H1 (cell line): ENCODE measurements at regions not wholly inside any gene's neighbourhood (a gene's known extent, or its start where the extent isn't known, plus 50 kb on each side); places are given as distances from the start of the nearest gene placed in this dataset.

ENCODE experiments used
- CTCF ChIA-PET: fragments of 300-600 bp; sonication (Branson Sonifier 250); formaldehyde crosslinking; loops from one replicate; lab custom pipeline; 2021; ENCODE audit not compliant: partially characterized antibody; lab: Charles Lee
- POLR2A ChIA-PET: fragments of 300-600 bp; sonication (Branson Sonifier 250); formaldehyde crosslinking; loops from one replicate; lab custom pipeline; 2021; ENCODE audit warnings: inconsistent platforms; ENCODE audit not compliant: partially characterized antibody; lab: Charles Lee
- DNase-seq, 2 experiments: peaks; one replicate each; pipeline versions ENCODE4 v3.0.0 to v3.0.0-alpha.2; 2010 to 2022; ENCODE audit warnings: low spot score in 2 of 2, low read depth in 1 of 2, mixed read lengths in 1 of 2
- FAIRE-seq: peaks from 2 replicates; lab custom pipeline; 2011; peaks lifted over from hg19 to GRCh38; lab: Jason Lieb, UNC
- H2AFZ ChIP-seq: 2 replicates; pipeline ENCODE4 v1.8.1; 2012; ENCODE audit warnings: low read length, inconsistent platforms
- H2AK5ac ChIP-seq: 2 replicates; pipeline ENCODE4 v1.6.1; 2013; ENCODE audit warnings: low read depth, low read length
- H2BK120ac ChIP-seq: replicated peaks from 2 replicates; pipeline ENCODE3; 2013; ENCODE audit warnings: low read depth, low read length, inconsistent platforms
- H2BK12ac ChIP-seq: 2 replicates; pipeline ENCODE4 v1.6.1; 2013; ENCODE audit warnings: low read depth, low read length
- H2BK15ac ChIP-seq: 2 replicates; pipeline ENCODE4 v1.6.1; 2013; ENCODE audit warnings: low read length
- H2BK20ac ChIP-seq: 2 replicates; pipeline ENCODE4 v1.6.1; 2013; ENCODE audit warnings: low read length
- H2BK5ac ChIP-seq: 2 replicates; pipeline ENCODE4 v1.6.1; 2013; ENCODE audit warnings: low read depth, low read length
- H3K14ac ChIP-seq: 2 replicates; pipeline ENCODE4 v1.6.1; 2013; ENCODE audit warnings: inconsistent platforms; ENCODE audit not compliant: insufficient read length
- H3K18ac ChIP-seq: 2 replicates; pipeline ENCODE4 v1.6.1; 2013; ENCODE audit warnings: low read length; ENCODE audit errors: extremely low read depth
- H3K23ac ChIP-seq: 2 replicates; pipeline ENCODE4 v1.6.1; 2013; ENCODE audit warnings: inconsistent platforms; ENCODE audit not compliant: insufficient read length
- H3K23me2 ChIP-seq: 2 replicates; pipeline ENCODE4 v1.6.1; 2013; ENCODE audit warnings: low read depth, low read length
- H3K27ac ChIP-seq: 2 replicates; pipeline ENCODE4 v1.6.1; 2011; ENCODE audit warnings: low read depth, low read length, inconsistent platforms
- H3K27me3 ChIP-seq, 4 experiments: replicated peaks in 1 of 4; 1 replicate in 1 of 4; 2 replicates in 3 of 4; pipeline versions ENCODE4 v1.6.1 to v1.8.1; 2011 to 2013; ENCODE audit warnings: low read length in 3 of 4, mild to moderate bottlenecking in 3 of 4, inconsistent platforms in 2 of 4, mixed read lengths in 2 of 4, moderate library complexity in 1 of 4; ENCODE audit not compliant: control insufficient read depth in 3 of 4, insufficient read depth in 3 of 4; ENCODE audit errors: extremely low read depth in 1 of 4
- H3K36me3 ChIP-seq, 4 experiments: 2 replicates each; pipeline versions ENCODE4 v1.6.1 to v1.8.1; 2011 to 2013; ENCODE audit warnings: mild to moderate bottlenecking in 4 of 4, low read length in 3 of 4, moderate library complexity in 2 of 4, control low read depth in 1 of 4, inconsistent platforms in 1 of 4; ENCODE audit not compliant: insufficient read depth in 4 of 4, control insufficient read depth in 2 of 4
- H3K4ac ChIP-seq: replicated peaks from 2 replicates; pipeline ENCODE3; 2013; ENCODE audit warnings: low read length, low read depth, mixed read lengths, inconsistent platforms; ENCODE audit not compliant: insufficient read length
- H3K4me1 ChIP-seq, 4 experiments: replicated peaks in 1 of 4; 1 replicate in 1 of 4; 2 replicates in 3 of 4; pipeline versions ENCODE4 v1.6.1 to v1.8.1; 2011 to 2013; ENCODE audit warnings: low read length in 3 of 4, inconsistent platforms in 2 of 4, mixed read lengths in 1 of 4; ENCODE audit not compliant: insufficient read depth in 4 of 4, control insufficient read depth in 3 of 4
- H3K4me2 ChIP-seq, 2 experiments: 2 replicates each; pipeline versions ENCODE4 v1.6.1 to v1.8.1; 2011 to 2013; ENCODE audit warnings: low read depth in 2 of 2, low read length in 2 of 2, control low read depth in 1 of 2, inconsistent platforms in 1 of 2, mild to moderate bottlenecking in 1 of 2; ENCODE audit not compliant: insufficient read depth in 1 of 2
- H3K4me3 ChIP-seq, 4 experiments: fragments of 200-600, 300-600 bp in 1 of 4; sonication (generic), shearing (Covaris generic), sonication (Bioruptor Twin) in 1 of 4; 2 replicates each; pipeline versions ENCODE4 v1.5.1 to v1.8.1; 2011 to 2016; ENCODE audit warnings: low read length in 4 of 4, low read depth in 3 of 4, control low read depth in 2 of 4, inconsistent platforms in 2 of 4, mild to moderate bottlenecking in 2 of 4, mixed read lengths in 1 of 4, moderate library complexity in 1 of 4; ENCODE audit not compliant: insufficient read depth in 2 of 4; ENCODE audit errors: extremely low read depth in 1 of 4
- H3K56ac ChIP-seq: replicated peaks from 2 replicates; pipeline ENCODE3; 2013; ENCODE audit warnings: low read depth, mild to moderate bottlenecking, mixed read lengths, low read length, inconsistent platforms; ENCODE audit not compliant: insufficient read length
- H3K79me1 ChIP-seq: 2 replicates; pipeline ENCODE4 v1.6.1; 2013; ENCODE audit warnings: low read depth, low read length, control low read depth
- H3K79me2 ChIP-seq, 2 experiments: 2 replicates each; pipeline versions ENCODE4 v1.6.1 to v1.8.1; 2012 to 2013; ENCODE audit warnings: low read length in 2 of 2, mild to moderate bottlenecking in 2 of 2, inconsistent platforms in 1 of 2; ENCODE audit not compliant: insufficient read depth in 2 of 2, control insufficient read depth in 1 of 2
- H3K9ac ChIP-seq, 4 experiments: replicated peaks in 1 of 4; 1 replicate in 1 of 4; 2 replicates in 3 of 4; pipeline versions ENCODE4 v1.6.1 to v1.8.1; 2011 to 2013; ENCODE audit warnings: low read depth in 3 of 4, low read length in 3 of 4, control low read depth in 2 of 4, mild to moderate bottlenecking in 2 of 4, moderate library complexity in 2 of 4, inconsistent platforms in 1 of 4; ENCODE audit errors: extremely low read depth in 1 of 4
- H3K9me3 ChIP-seq, 2 experiments: 2 replicates each; pipeline versions ENCODE4 v1.6.1 to v1.8.1; 2012 to 2013; ENCODE audit warnings: mild to moderate bottlenecking in 2 of 2, moderate library complexity in 2 of 2, control low read depth in 1 of 2, inconsistent platforms in 1 of 2, low read depth in 1 of 2, low read length in 1 of 2, mixed read lengths in 1 of 2; ENCODE audit not compliant: insufficient read depth in 2 of 2
- H4K20me1 ChIP-seq, 2 experiments: replicated peaks in 1 of 2; 2 replicates each; pipeline versions ENCODE3 to v1.8.1; 2011 to 2013; ENCODE audit warnings: inconsistent platforms in 2 of 2, low read length in 2 of 2, mild to moderate bottlenecking in 1 of 2; ENCODE audit not compliant: insufficient read depth in 2 of 2, control insufficient read depth in 1 of 2
- H4K5ac ChIP-seq: 2 replicates; pipeline ENCODE4 v1.6.1; 2013; ENCODE audit warnings: low read length, low read depth, mixed read lengths, inconsistent platforms; ENCODE audit not compliant: insufficient read length
- H4K8ac ChIP-seq: 2 replicates; pipeline ENCODE4 v1.8.0; 2013; ENCODE audit warnings: mild to moderate bottlenecking, moderate library complexity, low read length, inconsistent platforms; ENCODE audit not compliant: insufficient read depth; ENCODE audit errors: extremely low read depth
- H4K91ac ChIP-seq: replicated peaks from 2 replicates; pipeline ENCODE3; 2013; ENCODE audit warnings: low read length, mixed read lengths, inconsistent platforms; ENCODE audit not compliant: insufficient read length
- CHD1 ChIP-seq: IDR thresholded peaks from 2 replicates; pipeline ENCODE4 v1.6.1; 2012; ENCODE audit warnings: low read depth, low read length, improper control_type of control experiment
- EP300 ChIP-seq, 2 experiments: IDR thresholded peaks; 1 replicate in 1 of 2; 2 replicates in 1 of 2; pipeline ENCODE4 v1.6.1; 2011 to 2012; ENCODE audit warnings: low read depth in 2 of 2, low read length in 2 of 2, mild to moderate bottlenecking in 2 of 2, borderline replicate concordance in 1 of 2, inconsistent platforms in 1 of 2, moderate library complexity in 1 of 2
- GTF2F1 ChIP-seq: IDR thresholded peaks from 2 replicates; pipeline ENCODE4 v1.6.1; 2012; ENCODE audit warnings: low read depth, low read length, improper control_type of control experiment, borderline replicate concordance
- KDM5A ChIP-seq: fragments of 200-600 bp; IDR thresholded peaks from 2 replicates; pipeline ENCODE4 v1.7.1; 2012; ENCODE audit warnings: mild to moderate bottlenecking, low read length, inconsistent platforms, mixed read lengths
- POLR2A ChIP-seq, 2 experiments: IDR thresholded peaks; 1 replicate in 1 of 2; 2 replicates in 1 of 2; pipeline ENCODE4 v1.6.1; 2011; ENCODE audit warnings: low read depth in 2 of 2, low read length in 2 of 2, mild to moderate bottlenecking in 2 of 2; ENCODE audit errors: control extremely low read depth in 1 of 2
- POLR2AphosphoS5 ChIP-seq: IDR thresholded peaks from 2 replicates; pipeline ENCODE4 v1.6.1; 2011; ENCODE audit warnings: low read depth, low read length
- POU5F1 ChIP-seq: IDR thresholded peaks from 2 replicates; pipeline ENCODE4 v1.6.1; 2011; ENCODE audit warnings: low read depth, mild to moderate bottlenecking, low read length, moderate library complexity
- RBBP5 ChIP-seq: IDR thresholded peaks from 2 replicates; pipeline ENCODE4 v1.7.1; 2012; ENCODE audit warnings: low read depth, mild to moderate bottlenecking, inconsistent platforms, low read length, moderate library complexity, borderline replicate concordance
- WGBS, 2 experiments: shearing (Covaris generic) in 1 of 2; methylation state at CpG; one replicate each; pipeline versions ENCODE4 v1.1.6 to v1.1.7; 2013 to 2015; ENCODE audit warnings: low lambda C conversion rate in 2 of 2, mixed read lengths in 2 of 2, inconsistent platforms in 1 of 2, low coverage in 1 of 2, missing lambda C conversion rate in 1 of 2; ENCODE audit not compliant: insufficient replicate concordance in 2 of 2, insufficient coverage in 1 of 2, insufficient read length in 1 of 2; ENCODE audit errors: extremely low coverage in 1 of 2, missing lambda C conversion rate in 1 of 2; 5-methylcytosine and 5-hydroxymethylcytosine counted together
- TF ChIP-seq, protein P1 (sequence below): IDR thresholded peaks from 2 replicates; pipeline ENCODE4 v1.6.1; 2011; ENCODE audit warnings: low read length, improper control_type of control experiment

DNA sequence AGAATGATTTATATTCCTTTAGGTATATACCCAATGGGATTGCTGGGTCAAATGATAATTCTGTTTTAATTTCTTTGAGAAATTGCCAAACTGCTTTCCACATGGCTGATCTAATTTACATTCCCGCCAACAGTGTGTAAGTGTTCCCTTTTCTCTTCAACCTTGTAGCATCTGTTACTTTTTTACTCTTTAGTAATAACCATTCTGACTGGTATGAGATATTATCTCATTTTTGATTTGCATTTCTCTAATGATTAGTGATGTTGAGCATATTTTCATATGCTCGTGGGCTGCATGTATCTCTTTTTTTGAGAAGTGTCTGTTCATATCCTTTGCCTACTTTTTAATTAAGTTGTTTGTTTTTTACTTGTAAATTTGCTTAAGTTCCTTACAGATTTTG, 1264.2 kb downstream of the OTOL1 start:
- Histone ChIP-seq H3K4ac (no peak overlapping the region), H4K91ac (no peak overlapping the region), H2BK15ac (no peak overlapping the region), H3K9me3 (no peaks in the 10 kb centered on the region), H3K23ac (no peak overlapping the region), H2BK5ac (no peak overlapping the region), H2AFZ (no peak overlapping the region), H3K9ac (no peak overlapping the region), H3K18ac (no peak overlapping the region), H3K79me1 (no peaks in the 10 kb centered on the region), H3K27me3 (peaks cover 0 to 1% (median 0%) of the 10 kb centered on the region in 4 experiments; a peak in 1 of 7 replicates), H4K8ac (no peak overlapping the region), H3K4me3 (no peak overlapping the region), H3K27ac (no peak overlapping the region), H2BK12ac (no peak overlapping the region), H3K36me3 (no peaks in the 10 kb centered on the region), H3K4me2 (no peak overlapping the region), H3K4me1 (no peaks in the 10 kb centered on the region), H2BK120ac (no peak overlapping the region), H4K20me1 (no peaks in the 10 kb centered on the region), H2BK20ac (no peak overlapping the region), H3K79me2 (no peaks in the 10 kb centered on the region), H4K5ac (no peak overlapping the region), H2AK5ac (no peak overlapping the region), H3K23me2 (no peaks in the 10 kb centered on the region), H3K56ac (no peak overlapping the region), H3K14ac (no peak overlapping the region)
- ChIA-PET POLR2A (no interaction called here), CTCF (no interaction called here)
- DNase-seq (no peak), FAIRE-seq (no peak)
- WGBS, 2 experiments = 88% methylated on average over 2 of the region's 2 CpGs; no CpG with 5 or more reads in 1 of the 2 experiments
- TF ChIP-seq POLR2A (IDR thresholded peaks at IDR 0.05; ENCODE audit: control extremely low read depth in 1 of 2, low read depth in 2 of 2, low read length in 2 of 2) (no peak), POU5F1 (no peak), RBBP5 (no peak), GTF2F1 (no peak), KDM5A (no peak), EP300 (IDR thresholded peaks at IDR 0.05; ENCODE audit: borderline replicate concordance in 1 of 2, low read depth in 2 of 2, low read length in 2 of 2) (no peak), POLR2AphosphoS5 (no peak), CHD1 (no peak)
- TF ChIP-seq, protein P1, sequence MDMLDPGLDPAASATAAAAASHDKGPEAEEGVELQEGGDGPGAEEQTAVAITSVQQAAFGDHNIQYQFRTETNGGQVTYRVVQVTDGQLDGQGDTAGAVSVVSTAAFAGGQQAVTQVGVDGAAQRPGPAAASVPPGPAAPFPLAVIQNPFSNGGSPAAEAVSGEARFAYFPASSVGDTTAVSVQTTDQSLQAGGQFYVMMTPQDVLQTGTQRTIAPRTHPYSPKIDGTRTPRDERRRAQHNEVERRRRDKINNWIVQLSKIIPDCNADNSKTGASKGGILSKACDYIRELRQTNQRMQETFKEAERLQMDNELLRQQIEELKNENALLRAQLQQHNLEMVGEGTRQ = no peak
